Sigmoid colon (tissue), 6 donors: ENCODE measurements at regions not wholly inside any gene's neighbourhood (a gene's known extent, or its start where the extent isn't known, plus 50 kb on each side); places are given as distances from the start of the nearest gene placed in this dataset.
"Not testable (repeated sequence)": the region's sequence is repeated elsewhere in the genome, so short reads cannot be mapped to it uniquely, and the experiment has no call there.

Source experiments
- DNase-seq: peaks from one replicate; pipeline ENCODE4 v3.0.0-alpha.2; 2019
- H3K27ac ChIP-seq, 4 donors: fragments of 200-600 bp; sonication (generic); one replicate each; pipeline ENCODE4 v1.5.1; 2016 to 2019; ENCODE audit warnings: mild to moderate bottlenecking in 1 of 4
- H3K27me3 ChIP-seq, 3 donors: fragments of 200-600 bp; sonication (generic); one replicate each; pipeline ENCODE4 v1.5.1; 2019; ENCODE audit warnings: mild to moderate bottlenecking in 1 of 3
- H3K36me3 ChIP-seq, 4 donors: fragments of 200-600 bp; sonication (generic); one replicate each; pipeline ENCODE4 v1.5.1; 2016 to 2019
- H3K4me1 ChIP-seq, 4 donors: fragments of 200-600 bp; sonication (generic); one replicate each; pipeline ENCODE4 v1.5.1; 2017 to 2019
- H3K4me3 ChIP-seq, 4 donors: fragments of 200-600 bp; sonication (generic); one replicate each; pipeline ENCODE4 v1.5.1; 2017 to 2019; ENCODE audit warnings: mild to moderate bottlenecking in 2 of 4, moderate library complexity in 1 of 4
- H3K9me3 ChIP-seq, 4 donors: fragments of 200-600 bp in 3 of 4; sonication (generic) in 3 of 4; one replicate each; pipeline versions ENCODE4 v1.5.1 to v1.6.1; 2013 to 2019
- CTCF ChIP-seq, 4 experiments: fragments of 450-650 bp in 3 of 4; fragments of 200-600 bp in 1 of 4; IDR thresholded peaks; one replicate each; pipeline ENCODE4 v1.5.1; 2016 to 2019; ENCODE audit warnings: antibody characterized with exemption in 4 of 4, mild to moderate bottlenecking in 3 of 4, moderate library complexity in 2 of 4
- EP300 ChIP-seq, 4 donors: sonication (generic); formaldehyde crosslinking; IDR thresholded peaks; one replicate each; pipeline ENCODE4 v1.6.1; 2017; ENCODE audit warnings: antibody characterized with exemption in 4 of 4
- POLR2A ChIP-seq, 2 donors: fragments of 450-650 bp; IDR thresholded peaks; one replicate each; pipeline ENCODE4 v1.6.1; 2016; ENCODE audit warnings: antibody characterized with exemption in 2 of 2, mild to moderate bottlenecking in 2 of 2, moderate library complexity in 2 of 2
- POLR2AphosphoS5 ChIP-seq, 4 donors: sonication (generic); formaldehyde crosslinking; IDR thresholded peaks; one replicate each; pipeline ENCODE4 v1.6.1; 2017; ENCODE audit warnings: antibody characterized with exemption in 4 of 4
- WGBS, 2 donors: extraction: QIAGEN DNeasy Blood & Tissue Kit; methylation state at CpG; one replicate each; pipeline ENCODE4 v1.1.7; 2013; 5-methylcytosine and 5-hydroxymethylcytosine counted together
- intact Hi-C: fragments of 100-400 bp; cut with DNase I; formaldehyde crosslinking; loops from one replicate; pipeline ENCODE4 v1.15.1; 2023
- donor health status: healthy with polysubstance abuse.
- donor health status: healthy.

- intact Hi-C loops = no loop called here
- WGBS, 2 donors = 88 to 97% methylated on average over 7 of the region's 7 CpGs
These were observed 59.5 kb upstream of the CUX1 start for GRCh38 chr7:101757879-101758278.

DNA sequence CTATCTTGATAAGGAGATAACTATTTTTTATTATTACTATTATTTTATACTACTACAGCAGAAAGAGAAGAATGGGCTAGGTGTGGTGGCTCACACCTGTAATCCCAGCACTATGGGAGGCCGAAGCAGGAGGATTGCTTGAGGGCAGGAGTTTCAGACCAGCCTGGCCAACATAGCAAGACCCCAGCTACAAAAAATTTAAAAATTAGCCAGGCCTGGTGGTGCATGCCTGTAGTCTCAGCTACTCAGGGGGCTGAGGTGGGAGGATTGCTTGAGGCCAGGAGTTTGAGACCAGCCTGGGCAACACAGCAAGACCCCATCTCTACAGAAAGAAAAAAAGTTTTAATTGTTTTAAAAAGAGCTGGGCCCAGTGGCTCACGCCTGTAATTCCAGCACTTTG is 58.9 kb upstream of the CUX1 start:
- H3K27me3 ChIP-seq, intact Hi-C loops, H3K4me3 ChIP-seq, H3K27ac ChIP-seq, H3K36me3 ChIP-seq, H3K4me1 ChIP-seq, DNase-seq, H3K9me3 ChIP-seq: not testable (repeated sequence)
- WGBS, 2 donors = 94 to 96% methylated on average over 2 of the region's 2 CpGs

More at GRCh38 chr7:101757879-101758278, 59.5 kb upstream of the CUX1 start:
- no peak for TF ChIP-seq POLR2AphosphoS5 (IDR thresholded peaks at IDR 0.05)
- no peak for TF ChIP-seq EP300 (IDR thresholded peaks at IDR 0.05)
- no peak for TF ChIP-seq CTCF (IDR thresholded peaks at IDR 0.05)
- no peak for TF ChIP-seq POLR2A (IDR thresholded peaks at IDR 0.05)
- H3K27me3 ChIP-seq = no peaks in the 10 kb centered on the region
- H3K4me1 ChIP-seq = peaks cover 0 to 8% (median 5%) of the 10 kb centered on the region in 4 donors
- H3K4me3 ChIP-seq = no peak overlapping the region
- DNase-seq = no peak
- H3K27ac ChIP-seq = no peak overlapping the region
- H3K9me3 ChIP-seq = no peaks in the 10 kb centered on the region
- no peaks in the 10 kb centered on the region for H3K36me3 ChIP-seq

GRCh38 chr7:101764221-101764620 is 53.2 kb upstream of the CUX1 start:
- TF ChIP-seq EP300 (IDR thresholded peaks at IDR 0.05) = no peak
- TF ChIP-seq CTCF (IDR thresholded peaks at IDR 0.05) = no peak
- TF ChIP-seq POLR2A (IDR thresholded peaks at IDR 0.05) = no peak
- no peak for TF ChIP-seq POLR2AphosphoS5 (IDR thresholded peaks at IDR 0.05)
- WGBS, 2 donors = 56 to 62% methylated on average over 6 of the region's 6 CpGs

GRCh38 chr7:101767544-101767943 is 49.9 kb upstream of the CUX1 start:
- Histone ChIP-seq H3K4me1 (no peaks in the 10 kb centered on the region), H3K27me3 (no peaks in the 10 kb centered on the region), H3K27ac (no peak overlapping the region), H3K9me3 (no peaks in the 10 kb centered on the region), H3K36me3 (no peaks in the 10 kb centered on the region), H3K4me3 (no peak overlapping the region)
- WGBS, 2 donors = 76 to 88% methylated on average over 6 of the region's 6 CpGs
- TF ChIP-seq POLR2AphosphoS5 (IDR thresholded peaks at IDR 0.05) = no peak
- no peak for DNase-seq
- intact Hi-C loops = no loop called here

More at GRCh38 chr7:101764221-101764620, 53.2 kb upstream of the CUX1 start:
- no peak for DNase-seq
- H3K27ac ChIP-seq = no peak overlapping the region
- H3K27me3 ChIP-seq = no peaks in the 10 kb centered on the region
- intact Hi-C loops = no loop called here
- H3K4me1 ChIP-seq = no peaks in the 10 kb centered on the region
- H3K9me3 ChIP-seq = no peaks in the 10 kb centered on the region
- no peak overlapping the region for H3K4me3 ChIP-seq
- no peaks in the 10 kb centered on the region for H3K36me3 ChIP-seq
